GM23248 (cell line): ENCODE measurements at regions not wholly inside any gene's neighbourhood (a gene's known extent, or its start where the extent isn't known, plus 50 kb on each side); places are given as distances from the start of the nearest gene placed in this dataset.

Experiments used
- EZH2 ChIP-seq: fragments of 200-600 bp; sonication (generic); IDR thresholded peaks from 2 replicates; pipeline ENCODE4 v1.6.1; 2018; ENCODE audit warnings: antibody characterized with exemption, mild to moderate bottlenecking; ENCODE audit not compliant: insufficient read depth, poor library complexity, severe bottlenecking
- EZH2phosphoT487 ChIP-seq: fragments of 200-600 bp; sonication (generic); IDR thresholded peaks from 2 replicates; pipeline ENCODE4 v1.6.1; 2018; ENCODE audit warnings: antibody characterized with exemption, moderate library complexity, mild to moderate bottlenecking, low read depth; ENCODE audit not compliant: insufficient read depth

DNA sequence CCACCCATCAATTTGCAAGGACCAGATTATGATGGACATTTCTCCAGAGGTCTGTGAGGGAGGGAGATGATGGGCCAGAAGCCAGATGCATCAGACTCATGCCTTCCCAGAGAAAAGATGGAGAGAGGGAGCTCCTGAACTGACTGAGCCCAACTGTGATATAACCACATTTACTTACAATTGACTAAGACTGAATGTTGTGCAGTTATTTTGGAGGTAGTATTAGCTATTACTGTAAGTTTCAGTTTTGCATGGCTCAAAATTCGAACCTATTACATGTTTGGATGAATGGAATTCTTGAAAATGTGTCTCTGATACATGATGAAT lies 211.1 kb upstream of the SFSWAP start:
- TF ChIP-seq EZH2phosphoT487 (no peak), EZH2 (no peak)
